Bronchial epithelial cell (primary cell): ENCODE measurements at regions not wholly inside any gene's neighbourhood (a gene's known extent, or its start where the extent isn't known, plus 50 kb on each side); places are given as distances from the start of the nearest gene placed in this dataset.

ENCODE experiments used
- DNase-seq: peaks from one replicate; pipeline ENCODE4 v3.0.0-alpha.2; 2010; ENCODE audit warnings: low read depth
- FAIRE-seq: peaks from 2 replicates; lab custom pipeline; 2011; peaks lifted over from hg19 to GRCh38; lab: Jason Lieb, UNC
- H3K27me3 ChIP-seq: 2 replicates; pipeline ENCODE4 v1.5.1; 2011; ENCODE audit warnings: low read length; ENCODE audit not compliant: control insufficient read depth, insufficient read depth
- H3K36me3 ChIP-seq: 2 replicates; pipeline ENCODE4 v1.5.1; 2011; ENCODE audit warnings: low read length; ENCODE audit not compliant: control insufficient read depth, insufficient read depth
- H3K4me3 ChIP-seq: 2 replicates; pipeline ENCODE4 v1.5.1; 2011; ENCODE audit warnings: mild to moderate bottlenecking, low read depth, low read length, control low read depth
- TF ChIP-seq, protein P1 (sequence below): IDR thresholded peaks from 2 replicates; pipeline ENCODE4 v1.5.1; 2011; ENCODE audit warnings: mild to moderate bottlenecking, moderate library complexity, low read length, control low read depth, inconsistent platforms; ENCODE audit not compliant: insufficient read depth, severe bottlenecking

DNA sequence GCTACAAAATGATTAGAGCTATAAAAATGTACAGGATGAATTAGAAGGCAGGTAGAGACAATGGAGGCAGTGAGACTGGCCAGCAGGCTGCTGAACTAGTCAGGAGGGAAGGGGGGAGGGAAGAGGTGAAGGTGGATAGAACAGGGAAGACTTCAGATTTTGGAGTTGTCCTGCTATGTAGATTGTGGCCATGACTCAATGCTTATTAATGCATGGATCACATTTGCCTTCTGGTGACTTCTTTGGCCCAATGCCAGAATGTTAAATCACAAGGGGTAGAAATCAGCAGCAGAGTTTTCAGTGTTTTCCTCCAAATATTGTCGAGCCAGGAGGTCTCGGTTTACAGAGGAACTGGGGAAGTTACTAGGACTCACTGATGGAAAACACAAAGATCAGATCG, 346.6 kb downstream of the AASDHPPT start:
- TF ChIP-seq, protein P1, sequence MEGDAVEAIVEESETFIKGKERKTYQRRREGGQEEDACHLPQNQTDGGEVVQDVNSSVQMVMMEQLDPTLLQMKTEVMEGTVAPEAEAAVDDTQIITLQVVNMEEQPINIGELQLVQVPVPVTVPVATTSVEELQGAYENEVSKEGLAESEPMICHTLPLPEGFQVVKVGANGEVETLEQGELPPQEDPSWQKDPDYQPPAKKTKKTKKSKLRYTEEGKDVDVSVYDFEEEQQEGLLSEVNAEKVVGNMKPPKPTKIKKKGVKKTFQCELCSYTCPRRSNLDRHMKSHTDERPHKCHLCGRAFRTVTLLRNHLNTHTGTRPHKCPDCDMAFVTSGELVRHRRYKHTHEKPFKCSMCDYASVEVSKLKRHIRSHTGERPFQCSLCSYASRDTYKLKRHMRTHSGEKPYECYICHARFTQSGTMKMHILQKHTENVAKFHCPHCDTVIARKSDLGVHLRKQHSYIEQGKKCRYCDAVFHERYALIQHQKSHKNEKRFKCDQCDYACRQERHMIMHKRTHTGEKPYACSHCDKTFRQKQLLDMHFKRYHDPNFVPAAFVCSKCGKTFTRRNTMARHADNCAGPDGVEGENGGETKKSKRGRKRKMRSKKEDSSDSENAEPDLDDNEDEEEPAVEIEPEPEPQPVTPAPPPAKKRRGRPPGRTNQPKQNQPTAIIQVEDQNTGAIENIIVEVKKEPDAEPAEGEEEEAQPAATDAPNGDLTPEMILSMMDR, result no peak
- Histone ChIP-seq H3K27me3 (no peaks in the 10 kb centered on the region), H3K36me3 (no peaks in the 10 kb centered on the region), H3K4me3 (no peak overlapping the region)
- FAIRE-seq (peak; percentile 90), DNase-seq (peak; percentile 89)

DNA sequence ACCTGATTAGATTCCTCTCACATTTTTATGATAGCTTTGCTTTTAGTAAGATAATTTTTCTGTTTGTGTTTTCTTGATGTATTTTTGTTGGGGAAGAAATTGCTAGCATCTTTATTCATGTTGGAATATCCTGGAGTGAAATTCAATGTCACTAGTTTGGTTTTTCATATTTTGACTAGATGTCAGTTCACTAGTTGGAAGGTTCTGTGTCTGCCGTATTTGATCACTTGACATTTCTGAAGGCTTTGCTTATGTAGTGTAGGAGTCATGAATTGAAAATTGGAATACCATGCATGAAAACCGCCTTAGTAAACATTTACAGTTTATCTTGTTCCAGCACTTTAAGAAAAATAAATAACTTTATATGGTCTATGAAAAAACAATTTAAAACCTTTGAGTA, 348.4 kb downstream of the AASDHPPT start:
- Histone ChIP-seq H3K4me3 (no peak overlapping the region), H3K36me3 (no peaks in the 10 kb centered on the region), H3K27me3 (no peaks in the 10 kb centered on the region)
- no peak for FAIRE-seq
- DNase-seq, result no peak
- TF ChIP-seq, protein P1, result no peak

DNA sequence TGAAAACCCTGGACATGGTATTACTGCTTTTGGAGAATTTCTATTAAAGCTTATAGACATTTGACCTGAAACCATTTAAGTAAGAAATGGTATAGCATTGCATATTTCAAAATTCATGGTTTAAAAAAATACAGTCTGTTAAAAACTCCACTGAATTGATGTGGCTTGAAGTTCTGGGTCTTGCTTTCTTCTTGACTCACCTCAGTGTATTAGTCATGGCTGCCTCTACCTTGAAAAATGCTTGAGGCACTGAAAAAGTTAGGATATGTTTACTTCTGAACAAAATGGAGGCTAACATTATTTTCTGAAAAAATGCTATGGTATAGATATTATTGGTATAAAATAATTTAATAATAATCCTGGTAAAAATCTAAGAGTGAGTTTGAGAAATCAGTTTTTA, 349.2 kb downstream of the AASDHPPT start:
- Histone ChIP-seq H3K27me3 (no peaks in the 10 kb centered on the region), H3K36me3 (no peaks in the 10 kb centered on the region), H3K4me3 (no peak overlapping the region)
- DNase-seq (peak; percentile 73), FAIRE-seq (no peak)
- TF ChIP-seq, protein P1, result no peak

DNA sequence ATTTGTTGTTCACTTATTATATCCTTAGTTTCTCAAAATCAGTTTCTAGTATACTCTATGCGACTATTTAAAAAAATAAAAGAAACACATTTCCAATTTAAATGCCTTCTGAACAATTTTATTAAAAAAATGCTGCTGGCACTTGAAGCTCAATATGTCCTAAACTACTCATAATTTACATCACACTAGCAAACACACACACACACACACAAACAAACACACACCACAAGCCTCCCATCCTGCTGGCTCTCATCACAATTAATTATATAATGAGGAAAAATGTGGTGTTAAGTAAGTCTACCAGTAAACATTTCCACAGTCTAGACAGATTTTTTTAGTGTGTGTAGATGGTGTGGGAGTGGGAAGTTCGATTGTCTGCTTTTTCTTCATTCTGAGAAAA, 350.3 kb downstream of the AASDHPPT start:
- H3K27me3 ChIP-seq, result no peaks in the 10 kb centered on the region
- no peak for DNase-seq
- TF ChIP-seq, protein P1, result no peak
- H3K36me3 ChIP-seq, result no peaks in the 10 kb centered on the region
- FAIRE-seq, result no peak
- H3K4me3 ChIP-seq, result no peak overlapping the region

DNA sequence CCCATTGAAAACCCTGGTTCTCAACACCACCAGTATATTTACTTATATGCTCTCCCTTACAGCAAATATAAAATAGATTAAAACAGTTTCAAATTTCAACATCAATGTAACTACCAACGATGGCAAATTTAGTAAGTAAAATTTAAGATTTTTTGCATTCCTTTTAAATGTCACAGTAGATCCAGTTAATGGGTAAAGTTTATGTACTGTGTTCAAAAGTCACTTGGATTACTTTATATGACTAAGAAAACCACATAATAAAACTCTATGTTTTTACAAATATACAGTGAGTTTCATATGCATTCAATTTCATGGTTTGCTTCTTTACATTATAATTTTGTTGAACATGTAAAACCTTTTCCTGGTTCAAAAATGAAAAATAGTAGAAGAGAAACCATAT, 364.6 kb downstream of the AASDHPPT start:
- no peak for DNase-seq
- no peak overlapping the region for H3K4me3 ChIP-seq
- H3K36me3 ChIP-seq, result no peaks in the 10 kb centered on the region
- H3K27me3 ChIP-seq, result no peaks in the 10 kb centered on the region
- FAIRE-seq, result no peak
- TF ChIP-seq, protein P1, result no peak

DNA sequence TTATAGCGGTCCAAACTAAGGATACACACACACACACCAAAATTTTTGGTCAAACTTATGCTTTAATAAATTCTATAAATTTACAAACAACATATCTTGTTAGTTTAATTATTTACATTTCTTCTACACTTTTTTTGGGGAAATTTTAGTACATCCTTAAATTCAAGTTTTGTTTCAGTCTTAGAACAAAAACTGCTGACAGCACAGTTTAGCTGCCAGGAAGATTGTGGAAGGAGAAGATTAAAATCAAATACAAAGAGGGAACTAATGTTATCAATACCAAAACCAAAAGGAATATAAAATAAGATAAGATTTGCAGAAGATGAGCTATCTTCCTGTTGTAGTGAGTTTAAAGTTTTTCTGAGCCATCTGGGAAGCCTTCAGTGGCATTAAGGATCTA, 368.8 kb downstream of the AASDHPPT start:
- DNase-seq, result no peak
- no peak for FAIRE-seq

More for the DNA sequence above, 368.8 kb downstream of the AASDHPPT start:
- Histone ChIP-seq H3K36me3 (no peaks in the 10 kb centered on the region), H3K4me3 (no peak overlapping the region), H3K27me3 (no peaks in the 10 kb centered on the region)
- TF ChIP-seq, protein P1, result no peak
